ENCODE measurements at regions not wholly inside any gene's neighbourhood (a gene's known extent, or its start where the extent isn't known, plus 50 kb on each side); places are given as distances from the start of the nearest gene placed in this dataset.
"Not testable (repeated sequence)": the region's sequence is repeated elsewhere in the genome, so short reads cannot be mapped to it uniquely, and the experiment has no call there.

DNA sequence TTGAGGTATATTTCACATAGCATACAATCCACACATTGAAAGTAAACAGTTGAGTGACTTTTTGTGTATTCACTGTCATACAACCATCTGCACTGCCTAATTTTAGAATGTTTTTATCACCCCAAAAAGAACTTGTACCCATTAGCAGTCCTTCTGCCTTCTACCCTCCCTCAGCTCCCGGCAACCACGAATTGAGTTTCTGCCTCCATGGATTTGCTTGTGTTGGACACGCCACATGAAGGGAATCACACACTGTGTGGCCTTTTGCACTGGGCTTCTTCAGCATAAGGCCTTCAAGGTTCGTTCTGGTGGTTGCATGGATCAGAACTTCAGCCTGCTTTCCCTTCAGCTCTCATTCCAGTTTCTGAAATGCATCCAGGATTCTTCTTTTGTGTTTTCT lies 82.5 kb downstream of the CRYBB2 start:
- TF ChIP-seq, protein P1, sequence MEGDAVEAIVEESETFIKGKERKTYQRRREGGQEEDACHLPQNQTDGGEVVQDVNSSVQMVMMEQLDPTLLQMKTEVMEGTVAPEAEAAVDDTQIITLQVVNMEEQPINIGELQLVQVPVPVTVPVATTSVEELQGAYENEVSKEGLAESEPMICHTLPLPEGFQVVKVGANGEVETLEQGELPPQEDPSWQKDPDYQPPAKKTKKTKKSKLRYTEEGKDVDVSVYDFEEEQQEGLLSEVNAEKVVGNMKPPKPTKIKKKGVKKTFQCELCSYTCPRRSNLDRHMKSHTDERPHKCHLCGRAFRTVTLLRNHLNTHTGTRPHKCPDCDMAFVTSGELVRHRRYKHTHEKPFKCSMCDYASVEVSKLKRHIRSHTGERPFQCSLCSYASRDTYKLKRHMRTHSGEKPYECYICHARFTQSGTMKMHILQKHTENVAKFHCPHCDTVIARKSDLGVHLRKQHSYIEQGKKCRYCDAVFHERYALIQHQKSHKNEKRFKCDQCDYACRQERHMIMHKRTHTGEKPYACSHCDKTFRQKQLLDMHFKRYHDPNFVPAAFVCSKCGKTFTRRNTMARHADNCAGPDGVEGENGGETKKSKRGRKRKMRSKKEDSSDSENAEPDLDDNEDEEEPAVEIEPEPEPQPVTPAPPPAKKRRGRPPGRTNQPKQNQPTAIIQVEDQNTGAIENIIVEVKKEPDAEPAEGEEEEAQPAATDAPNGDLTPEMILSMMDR (conservative IDR thresholded peaks at IDR 0.05; ENCODE audit: low read length): not testable (repeated sequence)
- TF ChIP-seq EZH2phosphoT487 (IDR thresholded peaks at IDR 0.05; ENCODE audit: borderline replicate concordance, low read depth, low read length): not testable (repeated sequence)

Measured in OCI-LY7 (cell line).